Suprapubic skin (tissue), 3 donors: ENCODE measurements at regions not wholly inside any gene's neighbourhood (a gene's known extent, or its start where the extent isn't known, plus 50 kb on each side); places are given as distances from the start of the nearest gene placed in this dataset.
"Not testable (repeated sequence)": the region's sequence is repeated elsewhere in the genome, so short reads cannot be mapped to it uniquely, and the experiment has no call there.

ENCODE experiments used
- POLR2A ChIP-seq, 2 donors: fragments of 450-650 bp; IDR thresholded peaks; one replicate each; pipeline ENCODE4 v1.6.1; 2017; ENCODE audit warnings: antibody characterized with exemption in 2 of 2, mild to moderate bottlenecking in 2 of 2, moderate library complexity in 2 of 2
- TF ChIP-seq, protein P1 (sequence below), 2 donors: fragments of 200-600 bp in 1 of 2; fragments of 450-650 bp in 1 of 2; sonication (generic) in 1 of 2; IDR thresholded peaks; one replicate each; pipeline ENCODE4 v1.5.1; 2016 to 2019; ENCODE audit warnings: antibody characterized with exemption in 2 of 2, mild to moderate bottlenecking in 1 of 2, moderate library complexity in 1 of 2

DNA sequence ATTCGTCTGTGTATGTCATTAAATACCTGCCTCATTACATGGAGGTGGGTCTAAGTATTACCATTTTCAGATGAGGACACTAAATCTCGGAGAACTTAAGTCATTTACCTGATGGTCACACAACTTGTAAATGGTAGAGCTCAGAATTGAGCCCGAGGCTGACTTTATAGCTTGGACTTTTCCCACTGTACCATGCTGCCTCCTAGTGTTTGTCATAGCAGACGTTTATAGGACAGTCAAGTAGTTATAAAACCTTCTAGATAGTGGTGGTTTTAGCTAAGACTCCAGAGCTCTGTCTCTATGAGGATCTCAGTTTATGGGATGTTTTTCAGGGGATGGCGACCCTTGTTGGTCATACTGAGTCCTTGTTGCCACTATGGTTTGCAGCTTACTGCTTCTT lies 271.8 kb downstream of the ZNF37A start:
- not testable (repeated sequence) for TF ChIP-seq POLR2A (IDR thresholded peaks at IDR 0.05)
- TF ChIP-seq, protein P1, sequence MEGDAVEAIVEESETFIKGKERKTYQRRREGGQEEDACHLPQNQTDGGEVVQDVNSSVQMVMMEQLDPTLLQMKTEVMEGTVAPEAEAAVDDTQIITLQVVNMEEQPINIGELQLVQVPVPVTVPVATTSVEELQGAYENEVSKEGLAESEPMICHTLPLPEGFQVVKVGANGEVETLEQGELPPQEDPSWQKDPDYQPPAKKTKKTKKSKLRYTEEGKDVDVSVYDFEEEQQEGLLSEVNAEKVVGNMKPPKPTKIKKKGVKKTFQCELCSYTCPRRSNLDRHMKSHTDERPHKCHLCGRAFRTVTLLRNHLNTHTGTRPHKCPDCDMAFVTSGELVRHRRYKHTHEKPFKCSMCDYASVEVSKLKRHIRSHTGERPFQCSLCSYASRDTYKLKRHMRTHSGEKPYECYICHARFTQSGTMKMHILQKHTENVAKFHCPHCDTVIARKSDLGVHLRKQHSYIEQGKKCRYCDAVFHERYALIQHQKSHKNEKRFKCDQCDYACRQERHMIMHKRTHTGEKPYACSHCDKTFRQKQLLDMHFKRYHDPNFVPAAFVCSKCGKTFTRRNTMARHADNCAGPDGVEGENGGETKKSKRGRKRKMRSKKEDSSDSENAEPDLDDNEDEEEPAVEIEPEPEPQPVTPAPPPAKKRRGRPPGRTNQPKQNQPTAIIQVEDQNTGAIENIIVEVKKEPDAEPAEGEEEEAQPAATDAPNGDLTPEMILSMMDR (IDR thresholded peaks at IDR 0.05), result not testable (repeated sequence)
